Neural cell (in vitro differentiated cells): ENCODE measurements at regions not wholly inside any gene's neighbourhood (a gene's known extent, or its start where the extent isn't known, plus 50 kb on each side); places are given as distances from the start of the nearest gene placed in this dataset.

Experiments
- H2AFZ ChIP-seq: fragments of 200-600, 300-800 bp; sonication (generic), shearing (Covaris generic); 2 replicates; pipeline ENCODE4 v1.6.0; 2014; ENCODE audit warnings: low read depth, mild to moderate bottlenecking, antibody characterized with exemption, low read length, moderate library complexity
- H3F3A ChIP-seq: fragments of 200-600 bp; shearing (Covaris generic); 2 replicates; pipeline ENCODE4 v1.6.1; 2016; ENCODE audit warnings: mild to moderate bottlenecking, moderate library complexity, mixed read lengths, antibody characterized with exemption, low read length; ENCODE audit not compliant: insufficient read depth, poor library complexity, severe bottlenecking
- H3K27ac ChIP-seq: fragments of 200-600, 300-800 bp; sonication (generic), shearing (Covaris generic); 2 replicates; pipeline ENCODE4 v1.5.1; 2014; ENCODE audit warnings: mild to moderate bottlenecking, low read length, moderate library complexity
- H3K27me3 ChIP-seq: fragments of 300-800, 200-600 bp; sonication (generic), shearing (Covaris generic); 2 replicates; pipeline ENCODE4 v1.6.0; 2014; ENCODE audit warnings: mild to moderate bottlenecking, low read depth, low read length, moderate library complexity; ENCODE audit not compliant: insufficient read depth
- H3K36me3 ChIP-seq: fragments of 300-800, 200-600 bp; sonication (generic), shearing (Covaris generic); 2 replicates; pipeline ENCODE4 v1.5.1; 2014; ENCODE audit warnings: mild to moderate bottlenecking, antibody characterized with exemption, low read length, moderate library complexity; ENCODE audit not compliant: insufficient read depth
- H3K4me2 ChIP-seq: fragments of 300-800, 200-600 bp; sonication (generic), shearing (Covaris generic); 2 replicates; pipeline ENCODE4 v1.6.0; 2014; ENCODE audit warnings: mild to moderate bottlenecking, low read length
- H3K4me3 ChIP-seq: fragments of 300-800, 200-600 bp; sonication (generic), shearing (Covaris generic); 2 replicates; pipeline ENCODE4 v1.5.1; 2014; ENCODE audit warnings: mild to moderate bottlenecking, low read length, moderate library complexity
- H3K79me2 ChIP-seq: fragments of 200-600 bp; shearing (Covaris generic); replicated peaks from 2 replicates; pipeline ENCODE4 v1.6.0; 2014; ENCODE audit warnings: mild to moderate bottlenecking, low read length, moderate library complexity; ENCODE audit not compliant: insufficient read depth
- H3K9ac ChIP-seq: fragments of 300-800, 200-600 bp; sonication (generic), shearing (Covaris generic); 2 replicates; pipeline ENCODE4 v1.6.1; 2016; ENCODE audit warnings: mild to moderate bottlenecking, low read length, mixed read lengths
- H3K9me2 ChIP-seq: fragments of 200-600 bp; shearing (Covaris generic); 2 replicates; pipeline ENCODE4 v1.6.1; 2016; ENCODE audit warnings: mild to moderate bottlenecking, low read length, mixed read lengths; ENCODE audit not compliant: insufficient read depth
- H3K9me3 ChIP-seq: fragments of 200-600, 300-800 bp; sonication (generic), shearing (Covaris generic); 2 replicates; pipeline ENCODE4 v1.6.1; 2016; ENCODE audit warnings: mild to moderate bottlenecking, mixed run types, low read length, moderate library complexity, mixed read lengths
- H4K20me1 ChIP-seq: fragments of 200-600 bp; shearing (Covaris generic); 2 replicates; pipeline ENCODE4 v1.6.1; 2016; ENCODE audit warnings: mild to moderate bottlenecking, mixed run types; ENCODE audit not compliant: insufficient read depth
- CTCF ChIP-seq: fragments of 450-650 bp; IDR thresholded peaks from 2 replicates; pipeline ENCODE4 v1.5.1; 2014; ENCODE audit warnings: antibody characterized with exemption, mild to moderate bottlenecking, moderate library complexity; ENCODE audit not compliant: poor library complexity, severe bottlenecking
- EP300 ChIP-seq: fragments of 450-650 bp; conservative IDR thresholded peaks from 2 replicates; pipeline ENCODE4 v1.6.1; 2014; ENCODE audit warnings: antibody characterized with exemption, mild to moderate bottlenecking, moderate library complexity; ENCODE audit not compliant: poor library complexity, severe bottlenecking
- EZH2 ChIP-seq: fragments of 200-600, 300-800 bp; shearing (Covaris generic), sonication (generic); IDR thresholded peaks from 2 replicates; pipeline ENCODE4 v1.6.1; 2014; ENCODE audit warnings: antibody characterized with exemption, low read length, borderline replicate concordance, mild to moderate bottlenecking; ENCODE audit not compliant: insufficient read depth, poor library complexity, severe bottlenecking
- MXI1 ChIP-seq: fragments of 450-650 bp; conservative IDR thresholded peaks from 2 replicates; pipeline ENCODE4 v1.6.1; 2014; ENCODE audit warnings: antibody characterized with exemption, mild to moderate bottlenecking; ENCODE audit not compliant: poor library complexity, severe bottlenecking
- POLR2AphosphoS5 ChIP-seq: IDR thresholded peaks from 2 replicates; pipeline ENCODE4 v1.6.1; 2012
- RAD21 ChIP-seq: fragments of 450-650 bp; conservative IDR thresholded peaks from 2 replicates; pipeline ENCODE4 v1.6.1; 2014; ENCODE audit warnings: antibody characterized with exemption, mild to moderate bottlenecking, moderate library complexity
- REST ChIP-seq: IDR thresholded peaks from 2 replicates; pipeline ENCODE4 v1.6.1; 2012; ENCODE audit warnings: borderline replicate concordance
- SMC3 ChIP-seq: fragments of 450-650 bp; conservative IDR thresholded peaks from 2 replicates; pipeline ENCODE4 v1.6.1; 2014; ENCODE audit warnings: antibody characterized with exemption, mild to moderate bottlenecking, moderate library complexity; ENCODE audit not compliant: poor library complexity
- TAF1 ChIP-seq: IDR thresholded peaks from 2 replicates; pipeline ENCODE4 v1.6.1; 2012; ENCODE audit warnings: low read depth

- H3F3A ChIP-seq = no peaks in the 10 kb centered on the region
- no peaks in the 10 kb centered on the region for H3K9me3 ChIP-seq
- H3K4me2 ChIP-seq = no peak overlapping the region
- H3K9ac ChIP-seq = no peak overlapping the region
- no peaks in the 10 kb centered on the region for H3K36me3 ChIP-seq
- H2AFZ ChIP-seq = no peak overlapping the region
- H3K27ac ChIP-seq = no peak overlapping the region
- TF ChIP-seq EZH2 (no peak), SMC3 (no peak), REST (no peak), EP300 (no peak), POLR2AphosphoS5 (no peak), MXI1 (no peak), RAD21 (no peak), TAF1 (no peak), CTCF (no peak)
- H3K9me2 ChIP-seq = no peaks in the 10 kb centered on the region
- no peaks in the 10 kb centered on the region for H3K79me2 ChIP-seq
- H3K27me3 ChIP-seq = no peaks in the 10 kb centered on the region
- H3K4me3 ChIP-seq = no peak overlapping the region
- H4K20me1 ChIP-seq = no peaks in the 10 kb centered on the region
Observed at GRCh38 chr6:8670792-8671191, 235.4 kb upstream of the SLC35B3 start.

- H3K9ac ChIP-seq = no peak overlapping the region
- H3K79me2 ChIP-seq = no peaks in the 10 kb centered on the region
- H3K9me3 ChIP-seq = no peaks in the 10 kb centered on the region
- H3K4me2 ChIP-seq = no peak overlapping the region
- no peaks in the 10 kb centered on the region for H4K20me1 ChIP-seq
- H3F3A ChIP-seq = no peaks in the 10 kb centered on the region
- no peak for TF ChIP-seq CTCF
- no peak for TF ChIP-seq EP300
- TF ChIP-seq MXI1 = no peak
- no peak for TF ChIP-seq POLR2AphosphoS5
- no peak for TF ChIP-seq RAD21
- TF ChIP-seq REST = no peak
- TF ChIP-seq SMC3 = no peak
- no peak for TF ChIP-seq TAF1
- TF ChIP-seq EZH2 = no peak
- H3K4me3 ChIP-seq = no peak overlapping the region
- no peaks in the 10 kb centered on the region for H3K27me3 ChIP-seq
- H3K36me3 ChIP-seq = no peaks in the 10 kb centered on the region
- H3K27ac ChIP-seq = no peak overlapping the region
- no peaks in the 10 kb centered on the region for H3K9me2 ChIP-seq
- H2AFZ ChIP-seq = no peak overlapping the region
Observed at GRCh38 chr6:8664700-8665099, 229.4 kb upstream of the SLC35B3 start.
